ENCODE measurements at regions not wholly inside any gene's neighbourhood (a gene's known extent, or its start where the extent isn't known, plus 50 kb on each side); places are given as distances from the start of the nearest gene placed in this dataset.

DNA sequence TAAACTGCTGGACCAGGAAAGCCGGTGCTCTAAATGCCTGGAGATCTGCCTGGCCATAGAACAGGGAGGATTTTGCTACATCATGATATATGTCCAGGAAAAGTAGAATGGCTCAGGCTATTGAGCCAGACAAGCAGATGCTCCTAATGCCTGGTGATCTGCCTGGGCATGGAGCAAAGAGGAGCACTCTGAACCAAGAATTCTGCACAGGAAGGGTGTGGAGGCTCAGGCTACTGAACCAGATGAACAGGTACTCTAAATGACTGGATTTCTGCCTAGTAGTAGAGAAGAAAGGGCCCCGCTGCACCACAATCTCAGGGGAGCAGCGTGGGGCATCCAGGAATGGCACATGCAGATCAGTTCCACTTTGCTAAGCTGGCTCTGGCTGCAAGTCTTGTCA lies 607.9 kb downstream of the ANKRD50 start:
- Histone ChIP-seq H3K4me2 (ENCODE audit: low read depth, low read length) (no peak overlapping the region), H3K9ac (ENCODE audit: low read length) (no peak overlapping the region), H3K36me3 (replicated peaks; ENCODE audit: insufficient read depth, low read length) (no peaks in the 10 kb centered on the region), H3K27ac (ENCODE audit: low read length) (no peak overlapping the region), H4K20me1 (ENCODE audit: insufficient read depth, low read length) (no peaks in the 10 kb centered on the region), H3K9me2 (replicated peaks; ENCODE audit: insufficient read depth, low read length) (no peaks in the 10 kb centered on the region), H3K4me1 (ENCODE audit: low read length) (no peaks in the 10 kb centered on the region), H3K79me2 (ENCODE audit: low read length) (no peaks in the 10 kb centered on the region), H3F3A (ENCODE audit: insufficient read depth, low read length) (no peaks in the 10 kb centered on the region), H3K27me3 (replicated peaks; ENCODE audit: insufficient read depth, low read length) (no peaks in the 10 kb centered on the region), H3K4me3 (ENCODE audit: low read length) (no peak overlapping the region), H3K9me3 (replicated peaks; ENCODE audit: insufficient read depth, low read length) (no peaks in the 10 kb centered on the region), H2AFZ (ENCODE audit: low read length) (no peak overlapping the region)
- no peak for DNase-seq
- TF ChIP-seq EZH2 (optimal IDR thresholded peaks at IDR 0.05; ENCODE audit: low read depth, low read length) = no peak
- no peak for TF ChIP-seq EZH2phosphoT487 (IDR thresholded peaks at IDR 0.05; ENCODE audit: low read length)
- TF ChIP-seq, protein P1, sequence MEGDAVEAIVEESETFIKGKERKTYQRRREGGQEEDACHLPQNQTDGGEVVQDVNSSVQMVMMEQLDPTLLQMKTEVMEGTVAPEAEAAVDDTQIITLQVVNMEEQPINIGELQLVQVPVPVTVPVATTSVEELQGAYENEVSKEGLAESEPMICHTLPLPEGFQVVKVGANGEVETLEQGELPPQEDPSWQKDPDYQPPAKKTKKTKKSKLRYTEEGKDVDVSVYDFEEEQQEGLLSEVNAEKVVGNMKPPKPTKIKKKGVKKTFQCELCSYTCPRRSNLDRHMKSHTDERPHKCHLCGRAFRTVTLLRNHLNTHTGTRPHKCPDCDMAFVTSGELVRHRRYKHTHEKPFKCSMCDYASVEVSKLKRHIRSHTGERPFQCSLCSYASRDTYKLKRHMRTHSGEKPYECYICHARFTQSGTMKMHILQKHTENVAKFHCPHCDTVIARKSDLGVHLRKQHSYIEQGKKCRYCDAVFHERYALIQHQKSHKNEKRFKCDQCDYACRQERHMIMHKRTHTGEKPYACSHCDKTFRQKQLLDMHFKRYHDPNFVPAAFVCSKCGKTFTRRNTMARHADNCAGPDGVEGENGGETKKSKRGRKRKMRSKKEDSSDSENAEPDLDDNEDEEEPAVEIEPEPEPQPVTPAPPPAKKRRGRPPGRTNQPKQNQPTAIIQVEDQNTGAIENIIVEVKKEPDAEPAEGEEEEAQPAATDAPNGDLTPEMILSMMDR (IDR thresholded peaks at IDR 0.05; ENCODE audit: low read length) = no peak

- TF ChIP-seq EZH2 (optimal IDR thresholded peaks at IDR 0.05; ENCODE audit: low read depth, low read length) (no peak), EZH2phosphoT487 (IDR thresholded peaks at IDR 0.05; ENCODE audit: low read length) (no peak)
- TF ChIP-seq, protein P1 (IDR thresholded peaks at IDR 0.05; ENCODE audit: low read length) = no peak
- Histone ChIP-seq H3K9ac (ENCODE audit: low read length) (no peak overlapping the region), H3K9me2 (replicated peaks; ENCODE audit: insufficient read depth, low read length) (no peaks in the 10 kb centered on the region), H3K27me3 (replicated peaks; ENCODE audit: insufficient read depth, low read length) (no peaks in the 10 kb centered on the region), H3K79me2 (ENCODE audit: low read length) (no peaks in the 10 kb centered on the region), H3K36me3 (replicated peaks; ENCODE audit: insufficient read depth, low read length) (no peaks in the 10 kb centered on the region), H4K20me1 (ENCODE audit: insufficient read depth, low read length) (no peaks in the 10 kb centered on the region), H2AFZ (ENCODE audit: low read length) (no peak overlapping the region), H3K9me3 (replicated peaks; ENCODE audit: insufficient read depth, low read length) (no peaks in the 10 kb centered on the region), H3K27ac (ENCODE audit: low read length) (no peak overlapping the region), H3K4me1 (ENCODE audit: low read length) (no peaks in the 10 kb centered on the region), H3K4me2 (ENCODE audit: low read depth, low read length) (no peak overlapping the region), H3F3A (ENCODE audit: insufficient read depth, low read length) (no peaks in the 10 kb centered on the region), H3K4me3 (ENCODE audit: low read length) (no peak overlapping the region)
- DNase-seq = no peak
Measured at GRCh38 chr4:124105212-124105611, 607.3 kb downstream of the ANKRD50 start.

DNA sequence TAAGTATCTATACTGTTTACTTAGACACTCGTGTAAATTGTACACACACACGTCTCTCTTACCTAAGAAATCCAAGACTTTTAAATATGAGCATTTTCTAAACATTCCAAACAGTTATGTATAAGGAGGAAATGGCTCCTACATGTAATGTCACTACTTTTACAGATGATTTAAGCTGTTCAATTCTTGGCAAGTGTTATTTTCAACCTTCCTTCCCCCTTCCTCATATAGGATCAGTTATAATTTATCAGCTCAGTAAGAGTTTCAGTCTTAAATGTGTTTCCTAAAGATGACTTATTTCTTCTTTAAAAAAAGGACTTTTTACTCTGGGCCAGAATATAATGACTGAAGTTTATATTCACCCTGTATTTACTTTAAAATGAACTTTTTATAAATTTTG lies 601.1 kb downstream of the ANKRD50 start:
- Histone ChIP-seq H3K4me1 (ENCODE audit: low read length) (no peaks in the 10 kb centered on the region), H3K79me2 (ENCODE audit: low read length) (no peaks in the 10 kb centered on the region), H3K9me3 (replicated peaks; ENCODE audit: insufficient read depth, low read length) (no peaks in the 10 kb centered on the region), H3K4me3 (ENCODE audit: low read length) (no peak overlapping the region), H3K36me3 (replicated peaks; ENCODE audit: insufficient read depth, low read length) (no peaks in the 10 kb centered on the region), H3K27ac (ENCODE audit: low read length) (no peak overlapping the region), H2AFZ (ENCODE audit: low read length) (no peak overlapping the region), H3F3A (ENCODE audit: insufficient read depth, low read length) (no peaks in the 10 kb centered on the region), H3K9ac (ENCODE audit: low read length) (no peak overlapping the region), H3K27me3 (replicated peaks; ENCODE audit: insufficient read depth, low read length) (no peaks in the 10 kb centered on the region), H3K9me2 (replicated peaks; ENCODE audit: insufficient read depth, low read length) (no peaks in the 10 kb centered on the region), H3K4me2 (ENCODE audit: low read depth, low read length) (no peak overlapping the region), H4K20me1 (ENCODE audit: insufficient read depth, low read length) (no peaks in the 10 kb centered on the region)
- no peak for TF ChIP-seq EZH2 (optimal IDR thresholded peaks at IDR 0.05; ENCODE audit: low read depth, low read length)
- TF ChIP-seq, protein P1 (IDR thresholded peaks at IDR 0.05; ENCODE audit: low read length) = no peak
- no peak for TF ChIP-seq EZH2phosphoT487 (IDR thresholded peaks at IDR 0.05; ENCODE audit: low read length)
- DNase-seq = no peak

Data from MM.1S (cell line).